ENCODE measurements at regions not wholly inside any gene's neighbourhood (a gene's known extent, or its start where the extent isn't known, plus 50 kb on each side); places are given as distances from the start of the nearest gene placed in this dataset.

GRCh38 chr7:131094685-131095084, 233.0 kb upstream of the MKLN1 start:
- DNase-seq, result no peak

- no peak for DNase-seq
These were observed 232.3 kb upstream of the MKLN1 start for GRCh38 chr7:131095346-131095745.

GRCh38 chr7:131096267-131096927, 231.3 kb upstream of the MKLN1 start:
- DNase-seq, result no peak

- DNase-seq, result no peak
These were observed 229.9 kb upstream of the MKLN1 start for GRCh38 chr7:131097662-131098376.

GRCh38 chr7:131098527-131098926, 229.1 kb upstream of the MKLN1 start:
- DNase-seq, result no peak

- DNase-seq, result no peak
These were observed 227.2 kb upstream of the MKLN1 start for GRCh38 chr7:131100357-131101054.

GRCh38 chr7:131103997-131104396, 223.7 kb upstream of the MKLN1 start:
- DNase-seq, result no peak

- DNase-seq, result no peak
These were observed 222.9 kb upstream of the MKLN1 start for GRCh38 chr7:131104596-131105293.

- no peak for DNase-seq
These were observed 222.3 kb upstream of the MKLN1 start for GRCh38 chr7:131105294-131105798.

- DNase-seq, result peak; percentile 83
These were observed 221.6 kb upstream of the MKLN1 start for GRCh38 chr7:131105799-131106680.

GRCh38 chr7:131106681-131107336, 220.9 kb upstream of the MKLN1 start:
- DNase-seq, result peak; percentile 47

GRCh38 chr7:131107337-131108211, 220.1 kb upstream of the MKLN1 start:
- DNase-seq, result peak; percentile 82

- DNase-seq, result peak; percentile 17
These were observed 219.3 kb upstream of the MKLN1 start for GRCh38 chr7:131108212-131108940.

- DNase-seq, result no peak
These were observed 218.5 kb upstream of the MKLN1 start for GRCh38 chr7:131109011-131109758.

- DNase-seq, result peak; percentile 81
These were observed 217.8 kb upstream of the MKLN1 start for GRCh38 chr7:131109759-131110296.

GRCh38 chr7:131110297-131111080, 217.2 kb upstream of the MKLN1 start:
- no peak for DNase-seq

GRCh38 chr7:131111081-131111576, 216.5 kb upstream of the MKLN1 start:
- DNase-seq, result no peak

- no peak for DNase-seq
These were observed 215.9 kb upstream of the MKLN1 start for GRCh38 chr7:131111792-131112191.
